ENCODE measurements at regions not wholly inside any gene's neighbourhood (a gene's known extent, or its start where the extent isn't known, plus 50 kb on each side); places are given as distances from the start of the nearest gene placed in this dataset.
"Not testable (repeated sequence)": the region's sequence is repeated elsewhere in the genome, so short reads cannot be mapped to it uniquely, and the experiment has no call there.

- not testable (repeated sequence) for TF ChIP-seq KDM5A (IDR thresholded peaks at IDR 0.05); REST (IDR thresholded peaks at IDR 0.05); CTCF (IDR thresholded peaks at IDR 0.05); NR3C1 (IDR thresholded peaks at IDR 0.05); MAFK (IDR thresholded peaks at IDR 0.05; ENCODE audit: partially characterized antibody); CHD2 (IDR thresholded peaks at IDR 0.05; ENCODE audit: low read length, partially characterized antibody); ZC3H11A (IDR thresholded peaks at IDR 0.05); MAX (IDR thresholded peaks at IDR 0.05); POLR2A (IDR thresholded peaks at IDR 0.05; ENCODE audit: low read length); CEBPB (IDR thresholded peaks at IDR 0.05); CBX2 (IDR thresholded peaks at IDR 0.05; ENCODE audit: borderline replicate concordance, low read depth); RCOR1 (IDR thresholded peaks at IDR 0.05; ENCODE audit: low read depth, low read length); EP300 (IDR thresholded peaks at IDR 0.05)
These were observed 918.9 kb downstream of the RPIA start for GRCh38 chr2:89610207-89610926.

Measured in A549 (cell line).